Breast epithelium (tissue), 4 donors: ENCODE measurements at regions not wholly inside any gene's neighbourhood (a gene's known extent, or its start where the extent isn't known, plus 50 kb on each side); places are given as distances from the start of the nearest gene placed in this dataset.

Source experiments
- DNase-seq, 2 donors: peaks; one replicate each; pipeline ENCODE4 v3.0.0-alpha.2; 2019; ENCODE audit warnings: low spot score in 2 of 2
- H3K27ac ChIP-seq, 2 donors: fragments of 200-600 bp; sonication (generic) in 1 of 2; one replicate each; pipeline ENCODE4 v1.5.1; 2016 to 2019; ENCODE audit warnings: mild to moderate bottlenecking in 1 of 2
- H3K27me3 ChIP-seq, 2 donors: fragments of 200-600 bp; sonication (generic) in 1 of 2; one replicate each; pipeline versions ENCODE4 v1.5.1 to v1.6.0; 2017 to 2019; ENCODE audit warnings: control low read depth in 1 of 2, mild to moderate bottlenecking in 1 of 2
- H3K36me3 ChIP-seq: fragments of 200-600 bp; one replicate; pipeline ENCODE4 v1.5.1; 2019
- H3K4me1 ChIP-seq, 2 donors: fragments of 200-600 bp; sonication (generic); one replicate each; pipeline ENCODE4 v1.5.1; 2016 to 2019; ENCODE audit warnings: control low read depth in 1 of 2
- H3K4me3 ChIP-seq, 3 donors: fragments of 200-600 bp; sonication (generic); 1 replicate in 2 of 3; 2 replicates in 1 of 3; pipeline ENCODE4 v1.5.1; 2016 to 2019; ENCODE audit warnings: mild to moderate bottlenecking in 3 of 3, moderate library complexity in 2 of 3
- H3K9me3 ChIP-seq, 2 donors: fragments of 200-600 bp; sonication (generic) in 1 of 2; one replicate each; pipeline ENCODE4 v1.5.1; 2016 to 2019; ENCODE audit warnings: control low read depth in 1 of 2
- POLR2A ChIP-seq: fragments of 450-650 bp; IDR thresholded peaks from one replicate; pipeline ENCODE4 v1.6.1; 2016; ENCODE audit warnings: antibody characterized with exemption, mild to moderate bottlenecking, moderate library complexity
- POLR2AphosphoS5 ChIP-seq, 3 donors: sonication (generic); formaldehyde crosslinking; IDR thresholded peaks; one replicate each; pipeline ENCODE4 v1.6.1; 2017; ENCODE audit warnings: antibody characterized with exemption in 3 of 3
- intact Hi-C: fragments of 100-400 bp; cut with DNase I; formaldehyde crosslinking; loops from one replicate; pipeline ENCODE4 v1.15.1; 2023; ENCODE audit warnings: low total_unique reads
- TF ChIP-seq, protein P1 (sequence below), 3 donors: fragments of 450-650 bp; IDR thresholded peaks; one replicate each; pipeline ENCODE4 v1.5.1; 2016 to 2017; ENCODE audit warnings: antibody characterized with exemption in 3 of 3, mild to moderate bottlenecking in 3 of 3, moderate library complexity in 3 of 3

DNA sequence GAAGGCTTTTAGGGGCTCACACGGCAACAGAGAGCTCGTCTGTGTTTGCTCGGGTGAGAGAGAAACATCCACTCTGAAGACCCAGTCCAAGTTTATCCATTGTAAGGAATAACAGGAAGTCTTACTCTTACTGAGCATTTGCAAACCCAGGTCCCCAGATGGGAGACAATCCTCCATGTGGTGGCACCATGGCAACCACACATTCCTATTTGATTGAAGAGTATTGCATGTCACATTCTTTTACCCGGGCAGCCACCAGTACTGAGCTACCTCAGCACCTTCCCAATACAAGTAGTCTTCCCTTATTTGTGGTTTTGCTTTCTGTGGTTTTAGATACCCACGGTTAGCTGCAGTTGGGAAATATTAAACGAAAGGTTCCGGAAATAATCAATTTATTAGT, 302.9 kb upstream of the RASGRP1 start:
- no peak for TF ChIP-seq POLR2AphosphoS5 (IDR thresholded peaks at IDR 0.05)
- TF ChIP-seq, protein P1, sequence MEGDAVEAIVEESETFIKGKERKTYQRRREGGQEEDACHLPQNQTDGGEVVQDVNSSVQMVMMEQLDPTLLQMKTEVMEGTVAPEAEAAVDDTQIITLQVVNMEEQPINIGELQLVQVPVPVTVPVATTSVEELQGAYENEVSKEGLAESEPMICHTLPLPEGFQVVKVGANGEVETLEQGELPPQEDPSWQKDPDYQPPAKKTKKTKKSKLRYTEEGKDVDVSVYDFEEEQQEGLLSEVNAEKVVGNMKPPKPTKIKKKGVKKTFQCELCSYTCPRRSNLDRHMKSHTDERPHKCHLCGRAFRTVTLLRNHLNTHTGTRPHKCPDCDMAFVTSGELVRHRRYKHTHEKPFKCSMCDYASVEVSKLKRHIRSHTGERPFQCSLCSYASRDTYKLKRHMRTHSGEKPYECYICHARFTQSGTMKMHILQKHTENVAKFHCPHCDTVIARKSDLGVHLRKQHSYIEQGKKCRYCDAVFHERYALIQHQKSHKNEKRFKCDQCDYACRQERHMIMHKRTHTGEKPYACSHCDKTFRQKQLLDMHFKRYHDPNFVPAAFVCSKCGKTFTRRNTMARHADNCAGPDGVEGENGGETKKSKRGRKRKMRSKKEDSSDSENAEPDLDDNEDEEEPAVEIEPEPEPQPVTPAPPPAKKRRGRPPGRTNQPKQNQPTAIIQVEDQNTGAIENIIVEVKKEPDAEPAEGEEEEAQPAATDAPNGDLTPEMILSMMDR (IDR thresholded peaks at IDR 0.05), result no peak
- TF ChIP-seq POLR2A, result no peak
- Histone ChIP-seq H3K4me3 (no peak overlapping the region), H3K36me3 (no peaks in the 10 kb centered on the region), H3K4me1 (no peaks in the 10 kb centered on the region), H3K27me3 (no peaks in the 10 kb centered on the region), H3K27ac (no peak overlapping the region), H3K9me3 (no peaks in the 10 kb centered on the region)
- DNase-seq, result no peak
- intact Hi-C loops, result no loop called here

GRCh38 chr15:38868326-38869114, 303.9 kb upstream of the RASGRP1 start:
- H3K27ac ChIP-seq, result no peak overlapping the region
- peak in 1 of 2 donors; percentile 26 for DNase-seq
- TF ChIP-seq, protein P1 (IDR thresholded peaks at IDR 0.05), result no peak
- peak in 1 of 3 donors; percentile 50 for TF ChIP-seq POLR2AphosphoS5 (IDR thresholded peaks at IDR 0.05)

GRCh38 chr15:38871638-38872037, 307.0 kb upstream of the RASGRP1 start:
- no peaks in the 10 kb centered on the region for H3K27me3 ChIP-seq
- TF ChIP-seq POLR2A (no peak), POLR2AphosphoS5 (IDR thresholded peaks at IDR 0.05) (no peak)
- TF ChIP-seq, protein P1 (IDR thresholded peaks at IDR 0.05), result no peak
- H3K4me3 ChIP-seq, result no peak overlapping the region
- no peaks in the 10 kb centered on the region for H3K9me3 ChIP-seq
- DNase-seq, result no peak
- intact Hi-C loops, result no loop called here
- no peak overlapping the region for H3K27ac ChIP-seq
- H3K4me1 ChIP-seq, result no peaks in the 10 kb centered on the region
- no peaks in the 10 kb centered on the region for H3K36me3 ChIP-seq

More at GRCh38 chr15:38868326-38869114, 303.9 kb upstream of the RASGRP1 start:
- intact Hi-C loops, result no loop called here
- Histone ChIP-seq H3K27me3 (no peaks in the 10 kb centered on the region), H3K9me3 (no peaks in the 10 kb centered on the region), H3K4me1 (no peaks in the 10 kb centered on the region), H3K4me3 (no peak overlapping the region), H3K36me3 (no peaks in the 10 kb centered on the region)

- Histone ChIP-seq H3K4me3 (no peak overlapping the region), H3K27me3 (no peaks in the 10 kb centered on the region), H3K4me1 (no peaks in the 10 kb centered on the region), H3K27ac (no peak overlapping the region), H3K36me3 (no peaks in the 10 kb centered on the region), H3K9me3 (no peaks in the 10 kb centered on the region)
- intact Hi-C loops, result no loop called here
- TF ChIP-seq, protein P1 (IDR thresholded peaks at IDR 0.05), result no peak
- TF ChIP-seq POLR2A (no peak), POLR2AphosphoS5 (IDR thresholded peaks at IDR 0.05) (no peak)
- no peak for DNase-seq
Observed at GRCh38 chr15:38872732-38873131, 308.1 kb upstream of the RASGRP1 start.

- Histone ChIP-seq H3K27me3 (no peaks in the 10 kb centered on the region), H3K4me1 (no peaks in the 10 kb centered on the region), H3K9me3 (no peaks in the 10 kb centered on the region), H3K4me3 (no peak overlapping the region), H3K36me3 (no peaks in the 10 kb centered on the region), H3K27ac (no peak overlapping the region)
- no peak for TF ChIP-seq POLR2A
- no peak for TF ChIP-seq POLR2AphosphoS5 (IDR thresholded peaks at IDR 0.05)
- TF ChIP-seq, protein P1 (IDR thresholded peaks at IDR 0.05), result no peak
- no peak for DNase-seq
- intact Hi-C loops, result no loop called here
Observed at GRCh38 chr15:38873158-38873557, 308.5 kb upstream of the RASGRP1 start.
